ENCODE measurements at regions not wholly inside any gene's neighbourhood (a gene's known extent, or its start where the extent isn't known, plus 50 kb on each side); places are given as distances from the start of the nearest gene placed in this dataset.

- no peak for DNase-seq (ENCODE audit: low spot score)
- peaks cover 3% of the 10 kb centered on the region for H3K9me3 Mint-ChIP-seq
These were observed 417.7 kb upstream of the RBMS3 start for GRCh38 chr3:28863186-28863585.

GRCh38 chr3:28867836-28868235 is 413.0 kb upstream of the RBMS3 start:
- Mint-ChIP-seq H3K4me3 (no peak overlapping the region), H3K27ac (no peak overlapping the region), H3K27me3 (no peaks in the 10 kb centered on the region), H3K4me1 (ENCODE audit: low read depth in 2 of 2) (no peaks in the 10 kb centered on the region), H3K36me3 (no peaks in the 10 kb centered on the region), H3K9me3 (peaks cover 6% of the 10 kb centered on the region)
- DNase-seq (ENCODE audit: low spot score): no peak
- ATAC-seq: no peak

More at GRCh38 chr3:28863186-28863585, 417.7 kb upstream of the RBMS3 start:
- H3K4me1 Mint-ChIP-seq (ENCODE audit: low read depth in 2 of 2): no peaks in the 10 kb centered on the region
- ATAC-seq: no peak
- H3K27ac Mint-ChIP-seq: no peak overlapping the region
- no peaks in the 10 kb centered on the region for H3K36me3 Mint-ChIP-seq
- no peak overlapping the region for H3K4me3 Mint-ChIP-seq
- H3K27me3 Mint-ChIP-seq: no peaks in the 10 kb centered on the region

GRCh38 chr3:28868897-28869296 is 412.0 kb upstream of the RBMS3 start:
- Mint-ChIP-seq H3K36me3 (no peaks in the 10 kb centered on the region), H3K4me1 (ENCODE audit: low read depth in 2 of 2) (no peaks in the 10 kb centered on the region), H3K27me3 (no peaks in the 10 kb centered on the region), H3K27ac (no peak overlapping the region), H3K4me3 (no peak overlapping the region), H3K9me3 (peaks cover 10% of the 10 kb centered on the region)
- no peak for DNase-seq (ENCODE audit: low spot score)
- ATAC-seq: no peak

GRCh38 chr3:28877912-28878311 is 403.0 kb upstream of the RBMS3 start:
- Mint-ChIP-seq H3K27ac (no peak overlapping the region), H3K9me3 (peaks cover 11% of the 10 kb centered on the region)
- no peak for ATAC-seq

GRCh38 chr3:28890373-28890772 is 390.5 kb upstream of the RBMS3 start:
- Mint-ChIP-seq H3K36me3 (no peaks in the 10 kb centered on the region), H3K27me3 (no peaks in the 10 kb centered on the region), H3K4me1 (ENCODE audit: low read depth in 2 of 2) (no peaks in the 10 kb centered on the region), H3K9me3 (peaks cover 15% of the 10 kb centered on the region), H3K4me3 (no peak overlapping the region), H3K27ac (no peak overlapping the region)
- ATAC-seq: no peak
- no peak for DNase-seq (ENCODE audit: low spot score)

More at GRCh38 chr3:28877912-28878311, 403.0 kb upstream of the RBMS3 start:
- Mint-ChIP-seq H3K4me3 (no peak overlapping the region), H3K36me3 (no peaks in the 10 kb centered on the region), H3K27me3 (no peaks in the 10 kb centered on the region), H3K4me1 (ENCODE audit: low read depth in 2 of 2) (no peaks in the 10 kb centered on the region)
- DNase-seq (ENCODE audit: low spot score): no peak

- H3K4me3 Mint-ChIP-seq: no peak overlapping the region
- no peak for ATAC-seq
- peaks cover 15% of the 10 kb centered on the region for H3K9me3 Mint-ChIP-seq
- no peaks in the 10 kb centered on the region for H3K4me1 Mint-ChIP-seq (ENCODE audit: low read depth in 2 of 2)
- H3K27ac Mint-ChIP-seq: no peak overlapping the region
- DNase-seq (ENCODE audit: low spot score): no peak
- H3K27me3 Mint-ChIP-seq: no peaks in the 10 kb centered on the region
- H3K36me3 Mint-ChIP-seq: no peaks in the 10 kb centered on the region
These were observed 389.4 kb upstream of the RBMS3 start for GRCh38 chr3:28891485-28891884.

GRCh38 chr3:28900301-28900700 is 380.6 kb upstream of the RBMS3 start:
- no peak for ATAC-seq
- H3K36me3 Mint-ChIP-seq: no peaks in the 10 kb centered on the region
- H3K4me1 Mint-ChIP-seq (ENCODE audit: low read depth in 2 of 2): no peaks in the 10 kb centered on the region
- H3K27me3 Mint-ChIP-seq: no peaks in the 10 kb centered on the region
- H3K4me3 Mint-ChIP-seq: no peak overlapping the region
- H3K9me3 Mint-ChIP-seq: peaks cover 6% of the 10 kb centered on the region
- DNase-seq (ENCODE audit: low spot score): no peak
- H3K27ac Mint-ChIP-seq: no peak overlapping the region

GRCh38 chr3:28901018-28901417 is 379.9 kb upstream of the RBMS3 start:
- ATAC-seq (no peak), DNase-seq (ENCODE audit: low spot score) (no peak)
- H3K4me1 Mint-ChIP-seq (ENCODE audit: low read depth in 2 of 2): no peaks in the 10 kb centered on the region

GRCh38 chr3:28903171-28903601 is 377.7 kb upstream of the RBMS3 start:
- H3K27me3 Mint-ChIP-seq: no peaks in the 10 kb centered on the region
- no peak overlapping the region for H3K27ac Mint-ChIP-seq
- ATAC-seq (no peak), DNase-seq (ENCODE audit: low spot score) (no peak)
- H3K4me3 Mint-ChIP-seq: no peak overlapping the region
- H3K36me3 Mint-ChIP-seq: no peaks in the 10 kb centered on the region
- peaks cover 10% of the 10 kb centered on the region for H3K9me3 Mint-ChIP-seq
- H3K4me1 Mint-ChIP-seq (ENCODE audit: low read depth in 2 of 2): no peaks in the 10 kb centered on the region

More at GRCh38 chr3:28901018-28901417, 379.9 kb upstream of the RBMS3 start:
- Mint-ChIP-seq H3K9me3 (peaks cover 6% of the 10 kb centered on the region), H3K36me3 (no peaks in the 10 kb centered on the region), H3K27me3 (no peaks in the 10 kb centered on the region), H3K4me3 (no peak overlapping the region), H3K27ac (no peak overlapping the region)

GRCh38 chr3:28905798-28906197 is 375.1 kb upstream of the RBMS3 start:
- Mint-ChIP-seq H3K27me3 (no peaks in the 10 kb centered on the region), H3K4me3 (no peak overlapping the region), H3K36me3 (no peaks in the 10 kb centered on the region), H3K27ac (no peak overlapping the region), H3K4me1 (ENCODE audit: low read depth in 2 of 2) (no peaks in the 10 kb centered on the region), H3K9me3 (peaks cover 14% of the 10 kb centered on the region)
- ATAC-seq (no peak), DNase-seq (ENCODE audit: low spot score) (no peak)

GRCh38 chr3:28906561-28907310 is 374.1 kb upstream of the RBMS3 start:
- DNase-seq (ENCODE audit: low spot score) (no peak), ATAC-seq (no peak)
- no peak overlapping the region for H3K27ac Mint-ChIP-seq
- no peaks in the 10 kb centered on the region for H3K36me3 Mint-ChIP-seq
- no peak overlapping the region for H3K4me3 Mint-ChIP-seq
- H3K9me3 Mint-ChIP-seq: peaks cover 14% of the 10 kb centered on the region
- no peaks in the 10 kb centered on the region for H3K4me1 Mint-ChIP-seq (ENCODE audit: low read depth in 2 of 2)
- H3K27me3 Mint-ChIP-seq: no peaks in the 10 kb centered on the region

GRCh38 chr3:28907616-28908015 is 373.3 kb upstream of the RBMS3 start:
- DNase-seq (ENCODE audit: low spot score) (no peak), ATAC-seq (no peak)
- H3K4me3 Mint-ChIP-seq: no peak overlapping the region
- H3K27me3 Mint-ChIP-seq: no peaks in the 10 kb centered on the region
- H3K27ac Mint-ChIP-seq: no peak overlapping the region
- H3K4me1 Mint-ChIP-seq (ENCODE audit: low read depth in 2 of 2): no peaks in the 10 kb centered on the region
- H3K9me3 Mint-ChIP-seq: peaks cover 14% of the 10 kb centered on the region
- no peaks in the 10 kb centered on the region for H3K36me3 Mint-ChIP-seq

GRCh38 chr3:28912120-28912885 is 368.6 kb upstream of the RBMS3 start:
- DNase-seq (ENCODE audit: low spot score) (no peak), ATAC-seq (no peak)
- Mint-ChIP-seq H3K27ac (no peak overlapping the region), H3K27me3 (no peaks in the 10 kb centered on the region), H3K4me1 (ENCODE audit: low read depth in 2 of 2) (no peaks in the 10 kb centered on the region), H3K36me3 (no peaks in the 10 kb centered on the region), H3K9me3 (peaks cover 7% of the 10 kb centered on the region), H3K4me3 (no peak overlapping the region)

- no peak overlapping the region for H3K27ac Mint-ChIP-seq
- H3K27me3 Mint-ChIP-seq: no peaks in the 10 kb centered on the region
- H3K9me3 Mint-ChIP-seq: no peaks in the 10 kb centered on the region
- DNase-seq (ENCODE audit: low spot score) (no peak), ATAC-seq (no peak)
- no peaks in the 10 kb centered on the region for H3K4me1 Mint-ChIP-seq (ENCODE audit: low read depth in 2 of 2)
- H3K36me3 Mint-ChIP-seq: no peaks in the 10 kb centered on the region
- no peak overlapping the region for H3K4me3 Mint-ChIP-seq
These were observed 364.9 kb upstream of the RBMS3 start for GRCh38 chr3:28915741-28916500.

Data from natural killer cell treated with Interleukin-12 subunit alpha and Interleukin-12 subunit beta and Interleukin-15 and Interleukin-18, amount 100 ng/mL, for 72 hours (primary cell).